ENCODE measurements at regions not wholly inside any gene's neighbourhood (a gene's known extent, or its start where the extent isn't known, plus 50 kb on each side); places are given as distances from the start of the nearest gene placed in this dataset.

DNA sequence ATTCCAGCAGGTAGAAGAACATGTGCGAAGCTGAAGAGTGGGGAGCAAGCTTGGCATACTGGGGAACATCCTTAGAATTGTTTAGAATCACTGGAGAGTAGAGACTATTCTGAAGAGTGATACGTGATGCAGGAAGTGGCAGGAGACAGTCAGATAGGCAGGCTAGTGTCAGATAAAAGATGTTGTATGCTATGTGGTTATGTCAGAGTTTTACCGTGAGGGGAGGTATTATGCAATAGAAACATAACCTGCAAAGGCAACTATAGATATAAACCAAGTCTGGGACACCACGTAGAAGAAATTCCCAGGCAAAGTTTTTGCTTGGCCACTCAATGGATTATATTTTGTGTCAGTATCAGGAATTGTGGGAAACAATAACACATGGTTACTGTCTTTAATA is 62.0 kb upstream of the ZSWIM2 start:
- DNase-seq (ENCODE audit: low read depth in 6 of 9, low spot score in 9 of 9): no peak
- H3K4me1 ChIP-seq (ENCODE audit: control insufficient read depth in 2 of 2, insufficient read depth in 2 of 2, low read length in 2 of 2): no peaks in the 10 kb centered on the region
- H3K27me3 ChIP-seq (ENCODE audit: control insufficient read depth in 2 of 2, insufficient read depth in 1 of 2, low read length in 1 of 2): no peaks in the 10 kb centered on the region
- no peak overlapping the region for H3K27ac ChIP-seq (ENCODE audit: low read depth in 1 of 2, low read length in 1 of 2)
- no peaks in the 10 kb centered on the region for H3K9me3 ChIP-seq (ENCODE audit: control insufficient read depth in 2 of 2, insufficient read depth in 1 of 2, low read length in 1 of 2)
- WGBS: 79% methylated on average over 4 of the region's 4 CpGs
- no peak overlapping the region for H3K4me3 ChIP-seq (ENCODE audit: low read length in 2 of 2)
- no peaks in the 10 kb centered on the region for H3K36me3 ChIP-seq (ENCODE audit: control insufficient read depth in 2 of 2, insufficient read depth in 2 of 2, low read length in 1 of 2)

DNA sequence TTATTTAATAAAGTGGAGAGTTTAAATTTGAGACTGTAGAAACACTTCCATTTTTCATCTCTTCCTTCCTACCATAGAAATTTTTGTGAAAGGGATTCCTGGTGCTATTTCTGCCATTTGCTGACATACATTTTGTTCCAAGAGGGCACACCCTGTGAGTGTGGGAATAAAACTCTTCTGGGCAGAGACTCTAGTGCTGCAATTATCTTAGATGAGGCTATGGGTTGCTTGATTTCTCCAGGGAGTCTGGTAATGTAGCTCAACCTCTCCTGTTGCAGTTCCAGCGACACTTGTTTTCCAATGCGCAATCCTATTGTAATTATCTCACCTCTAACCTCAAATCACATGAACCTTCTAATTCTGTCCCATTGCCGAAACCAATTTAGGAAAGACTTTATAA is 60.1 kb upstream of the ZSWIM2 start:
- Histone ChIP-seq H3K27me3 (ENCODE audit: control insufficient read depth in 2 of 2, insufficient read depth in 1 of 2, low read length in 1 of 2) (no peaks in the 10 kb centered on the region), H3K4me3 (ENCODE audit: low read length in 2 of 2) (no peak overlapping the region), H3K4me1 (ENCODE audit: control insufficient read depth in 2 of 2, insufficient read depth in 2 of 2, low read length in 2 of 2) (no peaks in the 10 kb centered on the region), H3K9me3 (ENCODE audit: control insufficient read depth in 2 of 2, insufficient read depth in 1 of 2, low read length in 1 of 2) (no peaks in the 10 kb centered on the region), H3K36me3 (ENCODE audit: control insufficient read depth in 2 of 2, insufficient read depth in 2 of 2, low read length in 1 of 2) (no peaks in the 10 kb centered on the region), H3K27ac (ENCODE audit: low read depth in 1 of 2, low read length in 1 of 2) (no peak overlapping the region)
- 95% methylated on average over 3 of the region's 3 CpGs for WGBS
- DNase-seq (ENCODE audit: low read depth in 6 of 9, low spot score in 9 of 9): no peak

GRCh38 chr2:186907897-186908296 is 58.9 kb upstream of the ZSWIM2 start:
- no peaks in the 10 kb centered on the region for H3K9me3 ChIP-seq (ENCODE audit: control insufficient read depth in 2 of 2, insufficient read depth in 1 of 2, low read length in 1 of 2)
- H3K27me3 ChIP-seq (ENCODE audit: control insufficient read depth in 2 of 2, insufficient read depth in 1 of 2, low read length in 1 of 2): no peaks in the 10 kb centered on the region
- H3K27ac ChIP-seq (ENCODE audit: low read depth in 1 of 2, low read length in 1 of 2): no peak overlapping the region
- H3K4me1 ChIP-seq (ENCODE audit: control insufficient read depth in 2 of 2, insufficient read depth in 2 of 2, low read length in 2 of 2): no peaks in the 10 kb centered on the region
- no peak for DNase-seq (ENCODE audit: low read depth in 6 of 9, low spot score in 9 of 9)
- 96% methylated on average over 1 of the region's 1 CpG for WGBS
- H3K4me3 ChIP-seq (ENCODE audit: low read length in 2 of 2): no peak overlapping the region
- H3K36me3 ChIP-seq (ENCODE audit: control insufficient read depth in 2 of 2, insufficient read depth in 2 of 2, low read length in 1 of 2): no peaks in the 10 kb centered on the region

GRCh38 chr2:186903216-186903615 is 54.2 kb upstream of the ZSWIM2 start:
- H3K27ac ChIP-seq (ENCODE audit: low read depth in 1 of 2, low read length in 1 of 2): no peak overlapping the region
- WGBS: 81% methylated on average over 2 of the region's 2 CpGs
- H3K4me3 ChIP-seq (ENCODE audit: low read length in 2 of 2): no peak overlapping the region
- no peak for DNase-seq (ENCODE audit: low read depth in 6 of 9, low spot score in 9 of 9)
- H3K27me3 ChIP-seq (ENCODE audit: control insufficient read depth in 2 of 2, insufficient read depth in 1 of 2, low read length in 1 of 2): no peaks in the 10 kb centered on the region
- no peaks in the 10 kb centered on the region for H3K36me3 ChIP-seq (ENCODE audit: control insufficient read depth in 2 of 2, insufficient read depth in 2 of 2, low read length in 1 of 2)
- H3K4me1 ChIP-seq (ENCODE audit: control insufficient read depth in 2 of 2, insufficient read depth in 2 of 2, low read length in 2 of 2): no peaks in the 10 kb centered on the region
- H3K9me3 ChIP-seq (ENCODE audit: control insufficient read depth in 2 of 2, insufficient read depth in 1 of 2, low read length in 1 of 2): no peaks in the 10 kb centered on the region

All from thymus (tissue), 11 donors.